NB4 (cell line): ENCODE measurements at regions not wholly inside any gene's neighbourhood (a gene's known extent, or its start where the extent isn't known, plus 50 kb on each side); places are given as distances from the start of the nearest gene placed in this dataset.

ENCODE experiments used
- DNase-seq: peaks from one replicate; pipeline ENCODE4 v3.0.0; 2010; ENCODE audit warnings: low read depth
- H3K4me3 ChIP-seq: one replicate; pipeline ENCODE4 v1.5.1; 2011; ENCODE audit warnings: mild to moderate bottlenecking, low read depth, low read length, moderate library complexity
- MYC ChIP-seq: IDR thresholded peaks from 2 replicates; pipeline ENCODE4 v1.6.1; 2011; ENCODE audit warnings: low read depth, low read length
- POLR2A ChIP-seq: IDR thresholded peaks from 2 replicates; pipeline ENCODE4 v1.6.1; 2011; ENCODE audit warnings: mild to moderate bottlenecking; ENCODE audit not compliant: insufficient read length; ENCODE audit errors: extremely low read depth
- TF ChIP-seq, protein P1 (sequence below): IDR thresholded peaks from 2 replicates; pipeline ENCODE4 v1.6.1; 2011; ENCODE audit warnings: low read depth, low read length
- TF ChIP-seq, protein P2 (sequence below): IDR thresholded peaks from one replicate; pipeline ENCODE4 v1.5.1; 2012; ENCODE audit warnings: low read depth, low read length

DNA sequence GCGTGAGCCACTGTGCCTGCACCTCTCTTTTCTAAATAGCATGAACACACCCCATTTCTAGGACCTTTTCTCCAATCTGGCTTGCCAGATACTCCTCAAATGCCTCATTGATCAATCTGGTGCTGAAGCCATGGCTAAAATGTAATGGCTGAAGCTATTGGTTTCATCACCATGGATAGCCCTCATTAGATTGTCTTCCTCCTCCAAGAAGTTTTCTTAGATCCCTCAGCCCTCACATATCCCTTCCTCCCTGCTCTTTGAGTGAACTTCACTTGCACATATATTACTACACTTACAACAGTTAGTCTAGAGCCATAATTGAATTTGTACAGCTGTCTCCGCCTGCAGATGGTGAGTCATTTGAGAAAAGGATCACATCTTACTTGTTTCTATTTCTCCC lies 77.9 kb upstream of the TOX3 start:
- DNase-seq: no peak
- TF ChIP-seq MYC (no peak), POLR2A (no peak)
- TF ChIP-seq, protein P1, sequence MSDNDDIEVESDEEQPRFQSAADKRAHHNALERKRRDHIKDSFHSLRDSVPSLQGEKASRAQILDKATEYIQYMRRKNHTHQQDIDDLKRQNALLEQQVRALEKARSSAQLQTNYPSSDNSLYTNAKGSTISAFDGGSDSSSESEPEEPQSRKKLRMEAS: no peak
- TF ChIP-seq, protein P2, sequence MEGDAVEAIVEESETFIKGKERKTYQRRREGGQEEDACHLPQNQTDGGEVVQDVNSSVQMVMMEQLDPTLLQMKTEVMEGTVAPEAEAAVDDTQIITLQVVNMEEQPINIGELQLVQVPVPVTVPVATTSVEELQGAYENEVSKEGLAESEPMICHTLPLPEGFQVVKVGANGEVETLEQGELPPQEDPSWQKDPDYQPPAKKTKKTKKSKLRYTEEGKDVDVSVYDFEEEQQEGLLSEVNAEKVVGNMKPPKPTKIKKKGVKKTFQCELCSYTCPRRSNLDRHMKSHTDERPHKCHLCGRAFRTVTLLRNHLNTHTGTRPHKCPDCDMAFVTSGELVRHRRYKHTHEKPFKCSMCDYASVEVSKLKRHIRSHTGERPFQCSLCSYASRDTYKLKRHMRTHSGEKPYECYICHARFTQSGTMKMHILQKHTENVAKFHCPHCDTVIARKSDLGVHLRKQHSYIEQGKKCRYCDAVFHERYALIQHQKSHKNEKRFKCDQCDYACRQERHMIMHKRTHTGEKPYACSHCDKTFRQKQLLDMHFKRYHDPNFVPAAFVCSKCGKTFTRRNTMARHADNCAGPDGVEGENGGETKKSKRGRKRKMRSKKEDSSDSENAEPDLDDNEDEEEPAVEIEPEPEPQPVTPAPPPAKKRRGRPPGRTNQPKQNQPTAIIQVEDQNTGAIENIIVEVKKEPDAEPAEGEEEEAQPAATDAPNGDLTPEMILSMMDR: no peak
- H3K4me3 ChIP-seq: no peak overlapping the region

DNA sequence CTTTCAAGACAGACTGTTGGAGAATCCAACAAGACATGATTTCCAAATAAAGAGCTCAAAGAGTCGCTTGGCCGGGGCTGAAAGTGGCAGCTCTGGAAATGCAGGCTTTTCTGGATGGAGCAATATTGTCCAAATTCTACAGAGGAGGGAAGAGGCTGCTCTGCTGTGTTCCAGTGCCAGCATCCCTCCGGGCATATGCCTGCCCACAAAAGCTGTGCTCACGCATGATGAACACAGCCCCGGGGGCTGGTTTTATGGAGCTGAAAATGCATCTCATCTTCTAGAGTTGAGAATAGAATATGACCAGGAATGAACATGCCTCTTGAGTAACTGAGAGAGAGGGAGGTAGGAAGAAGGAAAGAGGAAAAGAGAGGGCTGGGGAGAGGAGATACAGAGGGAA lies 74.7 kb upstream of the TOX3 start:
- no peak for TF ChIP-seq POLR2A
- TF ChIP-seq, protein P1: no peak
- TF ChIP-seq MYC: no peak
- TF ChIP-seq, protein P2: no peak
- H3K4me3 ChIP-seq: no peak overlapping the region
- no peak for DNase-seq

DNA sequence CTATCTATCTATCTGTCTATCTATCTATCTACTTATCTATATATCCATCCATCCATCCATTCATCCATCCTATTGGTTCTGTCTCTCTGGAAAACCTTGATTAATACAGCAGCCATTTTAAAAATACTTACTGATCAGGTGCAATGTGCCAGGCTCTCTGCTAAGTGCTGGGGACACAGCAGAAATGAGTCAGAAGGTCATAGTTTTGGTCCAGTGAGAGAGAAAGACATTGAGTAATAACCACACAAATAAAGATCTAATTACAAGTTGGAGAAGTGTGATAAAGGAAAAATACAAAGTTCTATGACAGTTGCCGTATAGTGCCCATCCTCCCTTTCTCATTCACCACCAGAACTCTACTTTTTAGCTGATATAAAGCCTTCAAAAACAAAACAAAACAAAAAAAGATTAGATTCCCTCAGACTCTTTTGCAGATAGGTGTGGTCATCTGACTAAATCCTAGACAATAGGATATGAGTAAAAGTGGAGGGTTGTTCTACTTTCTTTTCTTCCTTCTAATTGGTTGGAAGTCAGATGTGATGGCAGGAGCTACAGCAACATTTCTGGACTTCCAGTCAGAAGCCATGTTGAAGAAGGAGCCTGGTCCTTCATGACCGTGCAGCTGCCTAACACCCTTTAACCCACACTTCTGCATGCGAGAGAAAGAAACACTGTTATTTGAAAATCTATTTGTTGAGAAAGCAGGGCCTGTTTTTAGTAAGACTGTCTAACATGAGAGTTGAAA lies 72.0 kb upstream of the TOX3 start:
- no peak overlapping the region for H3K4me3 ChIP-seq
- no peak for DNase-seq
- TF ChIP-seq, protein P1: no peak
- TF ChIP-seq MYC: no peak
- TF ChIP-seq, protein P2: no peak
- no peak for TF ChIP-seq POLR2A

DNA sequence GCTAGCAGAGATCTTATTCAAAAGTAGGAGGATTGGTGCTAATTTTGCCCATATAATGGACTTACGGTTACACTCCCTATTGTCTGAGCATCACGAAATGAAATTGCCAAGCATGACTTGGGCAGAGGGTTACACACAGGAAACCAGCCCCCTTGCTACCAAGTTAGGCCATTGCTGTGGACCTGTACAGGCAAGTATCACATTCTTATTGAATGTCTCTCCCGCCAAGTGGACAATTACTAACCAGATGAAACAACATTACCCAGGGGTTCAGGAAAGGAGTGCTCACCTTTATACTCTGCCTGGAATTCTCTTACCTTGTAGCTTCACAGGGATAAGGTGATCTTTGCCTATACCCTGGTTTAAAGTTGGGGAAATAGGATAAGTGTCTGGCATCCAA lies 70.6 kb upstream of the TOX3 start:
- TF ChIP-seq, protein P1: no peak
- TF ChIP-seq POLR2A (no peak), MYC (no peak)
- TF ChIP-seq, protein P2: no peak
- no peak overlapping the region for H3K4me3 ChIP-seq
- no peak for DNase-seq

DNA sequence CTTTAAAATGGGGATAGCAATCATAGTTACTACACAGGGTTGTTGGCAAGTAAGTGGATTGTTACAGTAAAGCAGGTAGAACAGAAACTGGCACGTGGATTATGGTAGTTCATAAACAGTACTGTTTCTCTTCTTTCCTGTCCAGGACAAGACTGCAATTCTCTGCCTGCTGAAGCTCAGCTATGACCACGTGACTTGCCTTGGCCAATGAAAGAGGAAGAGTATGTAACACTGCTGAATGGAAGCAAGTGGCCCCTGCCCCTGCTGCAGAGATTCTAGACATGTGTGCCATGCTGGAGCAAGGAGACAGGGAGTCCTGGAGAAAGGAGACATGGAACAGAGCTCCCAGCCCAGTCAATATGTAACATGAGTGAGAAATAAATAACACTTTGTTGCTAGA lies 66.6 kb upstream of the TOX3 start:
- peak; percentile 9 for DNase-seq

More for the DNA sequence above, 66.6 kb upstream of the TOX3 start:
- no peak overlapping the region for H3K4me3 ChIP-seq
- TF ChIP-seq POLR2A: no peak
- TF ChIP-seq, protein P2: no peak
- TF ChIP-seq MYC: no peak
- TF ChIP-seq, protein P1: peak; percentile 60; the same call in 1 of the 2 replicates
